ENCODE measurements at regions not wholly inside any gene's neighbourhood (a gene's known extent, or its start where the extent isn't known, plus 50 kb on each side); places are given as distances from the start of the nearest gene placed in this dataset.

DNA sequence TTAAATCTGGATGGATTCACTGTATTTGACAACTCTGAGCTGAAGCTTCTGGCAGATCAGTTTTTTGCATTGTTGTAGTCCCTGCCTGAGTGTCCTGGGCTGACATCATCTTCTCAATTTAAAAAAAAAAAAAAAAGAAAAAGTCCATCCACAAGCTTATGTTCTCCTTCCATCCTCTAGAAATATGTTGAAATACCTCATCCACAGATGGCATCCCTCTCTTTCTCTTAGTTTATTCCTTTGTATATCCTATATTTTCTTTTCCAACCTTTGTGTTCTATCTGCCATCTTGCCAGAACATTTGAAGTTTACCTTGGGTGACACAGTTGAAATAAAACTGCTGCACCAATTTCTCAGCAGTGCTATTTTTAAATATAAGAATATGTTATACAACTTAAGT, 184.4 kb upstream of the PKN2 start:
- TF ChIP-seq, protein P1, sequence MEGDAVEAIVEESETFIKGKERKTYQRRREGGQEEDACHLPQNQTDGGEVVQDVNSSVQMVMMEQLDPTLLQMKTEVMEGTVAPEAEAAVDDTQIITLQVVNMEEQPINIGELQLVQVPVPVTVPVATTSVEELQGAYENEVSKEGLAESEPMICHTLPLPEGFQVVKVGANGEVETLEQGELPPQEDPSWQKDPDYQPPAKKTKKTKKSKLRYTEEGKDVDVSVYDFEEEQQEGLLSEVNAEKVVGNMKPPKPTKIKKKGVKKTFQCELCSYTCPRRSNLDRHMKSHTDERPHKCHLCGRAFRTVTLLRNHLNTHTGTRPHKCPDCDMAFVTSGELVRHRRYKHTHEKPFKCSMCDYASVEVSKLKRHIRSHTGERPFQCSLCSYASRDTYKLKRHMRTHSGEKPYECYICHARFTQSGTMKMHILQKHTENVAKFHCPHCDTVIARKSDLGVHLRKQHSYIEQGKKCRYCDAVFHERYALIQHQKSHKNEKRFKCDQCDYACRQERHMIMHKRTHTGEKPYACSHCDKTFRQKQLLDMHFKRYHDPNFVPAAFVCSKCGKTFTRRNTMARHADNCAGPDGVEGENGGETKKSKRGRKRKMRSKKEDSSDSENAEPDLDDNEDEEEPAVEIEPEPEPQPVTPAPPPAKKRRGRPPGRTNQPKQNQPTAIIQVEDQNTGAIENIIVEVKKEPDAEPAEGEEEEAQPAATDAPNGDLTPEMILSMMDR (IDR thresholded peaks at IDR 0.05) = no peak
- no peak for TF ChIP-seq POLR2A (IDR thresholded peaks at IDR 0.05)
- TF ChIP-seq POLR2AphosphoS5 (IDR thresholded peaks at IDR 0.05; ENCODE audit: insufficient read depth in 1 of 2, low read depth in 1 of 2) = no peak
